Hematopoietic multipotent progenitor cell treated with erythropoietin and hydrocortisone succinate and interleukin-3 and kit ligand, for 17 days (in vitro differentiated cells): ENCODE measurements at regions not wholly inside any gene's neighbourhood (a gene's known extent, or its start where the extent isn't known, plus 50 kb on each side); places are given as distances from the start of the nearest gene placed in this dataset.

ENCODE experiments used
- DNase-seq: peaks from one replicate; pipeline ENCODE4 v3.0.0-alpha.2; 2015; ENCODE audit warnings: low spot score

- DNase-seq: no peak
Measured at GRCh38 chr13:79084802-79085424, 321.1 kb downstream of the RBM26 start.

- no peak for DNase-seq
Measured at GRCh38 chr13:79081942-79082341, 324.1 kb downstream of the RBM26 start.

- no peak for DNase-seq
Measured at GRCh38 chr13:79079351-79079839, 326.7 kb downstream of the RBM26 start.

GRCh38 chr13:79075703-79076102 is 330.4 kb downstream of the RBM26 start:
- no peak for DNase-seq

- DNase-seq: no peak
Measured at GRCh38 chr13:79070343-79070974, 335.6 kb downstream of the RBM26 start.

- no peak for DNase-seq
Measured at GRCh38 chr13:79062291-79062690, 343.8 kb downstream of the RBM26 start.

GRCh38 chr13:79060216-79060615 is 345.8 kb downstream of the RBM26 start:
- DNase-seq: no peak

GRCh38 chr13:79056706-79057105 is 349.3 kb downstream of the RBM26 start:
- DNase-seq: no peak

GRCh38 chr13:79051472-79051871 is 354.6 kb downstream of the RBM26 start:
- no peak for DNase-seq

- no peak for DNase-seq
Measured at GRCh38 chr13:79044415-79044814, 361.6 kb downstream of the RBM26 start.

GRCh38 chr13:79043208-79043607 is 362.8 kb downstream of the RBM26 start:
- DNase-seq: no peak

- no peak for DNase-seq
Measured at GRCh38 chr13:79037197-79037596, 368.9 kb downstream of the RBM26 start.

- no peak for DNase-seq
Measured at GRCh38 chr13:79034341-79034740, 371.7 kb downstream of the RBM26 start.

GRCh38 chr13:79030513-79030912 is 371.6 kb upstream of the OBI1 start:
- DNase-seq: no peak

- DNase-seq: no peak
Measured at GRCh38 chr13:79018166-79018565, 359.2 kb upstream of the OBI1 start.

- no peak for DNase-seq
Measured at GRCh38 chr13:79011179-79011578, 352.2 kb upstream of the OBI1 start.

GRCh38 chr13:79003989-79004898 is 345.3 kb upstream of the OBI1 start:
- DNase-seq: no peak

- no peak for DNase-seq
Measured at GRCh38 chr13:78999494-78999893, 340.5 kb upstream of the OBI1 start.

GRCh38 chr13:78998630-78999315 is 339.8 kb upstream of the OBI1 start:
- no peak for DNase-seq

- no peak for DNase-seq
Measured at GRCh38 chr13:78997902-78998629, 339.1 kb upstream of the OBI1 start.

- no peak for DNase-seq
Measured at GRCh38 chr13:78993792-78994191, 334.8 kb upstream of the OBI1 start.

- no peak for DNase-seq
Measured at GRCh38 chr13:78981913-78982312, 323.0 kb upstream of the OBI1 start.
